Motor neuron (in vitro differentiated cells): ENCODE measurements at regions not wholly inside any gene's neighbourhood (a gene's known extent, or its start where the extent isn't known, plus 50 kb on each side); places are given as distances from the start of the nearest gene placed in this dataset.
A peak's percentile ranks its signal among the peaks of the same experiment; 100 is the strongest.

ENCODE experiments used
- ATAC-seq, 8 experiments: fragments of 200-7000 bp; cut with Tn5 transposase; replicated peaks in 6 of 8; 2 replicates each; pipeline ENCODE4 v1.8.0; 2021; ENCODE audit warnings: mild to moderate bottlenecking in 8 of 8, moderate library complexity in 8 of 8
- H3K27ac ChIP-seq, 2 donors: fragments of 250-450 bp; sonication (Bioruptor Pico); 2 replicates each; pipeline ENCODE4 v1.9.0; 2021; ENCODE audit warnings: antibody characterized with exemption in 2 of 2, mild to moderate bottlenecking in 2 of 2, moderate library complexity in 1 of 2
- H3K4me1 ChIP-seq, 2 donors: fragments of 250-450 bp; sonication (Bioruptor Pico); replicated peaks in 1 of 2; 2 replicates each; pipeline ENCODE4 v1.6.1; 2021; ENCODE audit warnings: antibody characterized with exemption in 2 of 2, mild to moderate bottlenecking in 2 of 2, moderate library complexity in 1 of 2
- H3K4me3 ChIP-seq, 5 donors: fragments of 250-450 bp; sonication (Bioruptor Pico); 2 replicates each; pipeline ENCODE4 v1.9.0; 2021; ENCODE audit warnings: antibody characterized with exemption in 5 of 5, mild to moderate bottlenecking in 5 of 5, moderate library complexity in 4 of 5
- WGBS, 10 experiments: fragments of 450-650 bp; shearing (Covaris generic); methylation state at CpG; one replicate each; pipeline ENCODE4 v1.0.0; 2022; 5-methylcytosine and 5-hydroxymethylcytosine counted together
- in situ Hi-C, 9 experiments: fragments of 400-800 bp; cut with MboI; loops; one replicate each; pipeline ENCODE4 v1.15.0; 2021; ENCODE audit warnings: low sequenced_read_pairs in 9 of 9, low pct_unique_long_range_greater_than_20kb in 2 of 9; ENCODE audit not compliant: unreplicated experiment in 9 of 9

DNA sequence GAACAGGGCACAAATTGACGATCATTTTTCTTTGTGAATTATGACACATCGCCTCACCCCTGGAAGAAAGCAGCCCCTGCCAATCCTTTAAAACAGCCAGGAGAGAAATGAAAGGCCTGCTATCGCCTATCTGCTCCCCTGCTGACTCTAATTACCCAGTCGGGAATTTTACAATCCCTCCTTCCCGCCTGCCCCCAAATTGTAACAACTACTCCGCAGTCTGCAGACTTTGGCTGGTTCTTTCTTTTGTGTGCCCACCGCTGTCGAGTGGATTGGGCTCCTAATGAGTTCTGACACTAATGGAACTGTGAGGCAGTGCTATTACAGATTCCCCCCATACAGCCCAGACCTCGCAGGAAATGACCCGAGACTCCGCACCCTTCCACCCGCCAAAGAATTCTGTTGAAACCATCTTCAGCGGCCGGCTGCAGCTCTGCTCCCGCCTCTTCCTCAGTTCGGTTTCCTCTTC is 281.2 kb upstream of the PARD3B start:
- Histone ChIP-seq H3K4me1 (peaks cover 58 to 63% of the 10 kb centered on the region in 2 donors), H3K27ac (no peak overlapping the region), H3K4me3 (no peak overlapping the region)
- in situ Hi-C loops: loop anchor here in 1 of 9 experiments (25.0 kb wide), 1 partner anchor 1423 kb away; the partner anchor contains the start of gene NRP2
- peak in 1 of 8 experiments; percentile 7 for ATAC-seq
- WGBS, 10 experiments: 18 to 67% (median 47%) methylated on average over 1 to 8 of the region's 16 CpGs; no CpG with 5 or more reads in 3 of the 10 experiments

- no peak overlapping the region for H3K27ac ChIP-seq
- H3K4me3 ChIP-seq: no peak overlapping the region
- peak in 2 of 8 experiments; percentile 20 to 26 for ATAC-seq
- in situ Hi-C loops: loop anchor here in 1 of 9 experiments (25.0 kb wide), 1 partner anchor 1423 kb away; the partner anchor contains the start of gene NRP2
- peaks cover 54 to 59% of the 10 kb centered on the region in 2 donors for H3K4me1 ChIP-seq
- 41 to 80% (median 54%) methylated on average over 1 to 4 of the region's 5 CpGs; no CpG with 5 or more reads in 1 of the 10 experiments for WGBS, 10 experiments
Measured at GRCh38 chr2:204264621-204265140, 280.6 kb upstream of the PARD3B start.

- Histone ChIP-seq H3K4me3 (no peak overlapping the region), H3K4me1 (peaks cover 43 to 49% of the 10 kb centered on the region in 2 donors), H3K27ac (no peak overlapping the region)
- in situ Hi-C loops: loop anchor here in 1 of 9 experiments (25.0 kb wide), 1 partner anchor 1422 kb away; the partner anchor contains the start of gene NRP2
- WGBS, 10 experiments: 17 to 100% (median 45%) methylated on average over 1 to 6 of the region's 7 CpGs
- peak in 5 of 8 experiments; percentile 83 to 94 (median 90) for ATAC-seq
Measured at GRCh38 chr2:204265681-204266181, 279.5 kb upstream of the PARD3B start.

DNA sequence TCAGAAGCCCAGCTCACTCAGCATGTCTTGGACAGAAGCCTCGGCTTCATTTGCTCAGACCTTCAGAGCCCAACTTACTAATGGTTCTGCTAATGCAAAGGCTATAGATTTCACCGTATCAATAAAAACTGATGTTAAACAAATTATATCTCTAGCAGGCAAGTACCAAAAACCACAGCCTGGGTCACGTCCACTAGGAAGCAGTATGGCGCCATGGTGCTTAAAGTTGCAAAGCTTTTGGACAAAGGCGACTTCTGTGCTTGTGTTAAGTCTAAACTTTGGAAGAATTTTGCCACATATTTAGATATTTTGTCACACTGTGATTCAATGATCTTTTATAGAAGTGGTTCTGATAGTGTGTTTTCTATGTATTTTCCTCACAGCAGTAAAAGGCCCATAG is 276.8 kb upstream of the PARD3B start:
- WGBS, 10 experiments: 70 to 100% (median 95%) methylated on average over 1 to 5 of the region's 5 CpGs; no CpG with 5 or more reads in 1 of the 10 experiments
- H3K4me3 ChIP-seq: no peak overlapping the region
- ATAC-seq: no peak
- peaks cover 31 to 36% of the 10 kb centered on the region in 2 donors for H3K4me1 ChIP-seq
- in situ Hi-C loops: loop anchor here in 1 of 9 experiments (25.0 kb wide), 1 partner anchor 1419 kb away; the partner anchor contains the start of gene NRP2
- no peak overlapping the region for H3K27ac ChIP-seq

DNA sequence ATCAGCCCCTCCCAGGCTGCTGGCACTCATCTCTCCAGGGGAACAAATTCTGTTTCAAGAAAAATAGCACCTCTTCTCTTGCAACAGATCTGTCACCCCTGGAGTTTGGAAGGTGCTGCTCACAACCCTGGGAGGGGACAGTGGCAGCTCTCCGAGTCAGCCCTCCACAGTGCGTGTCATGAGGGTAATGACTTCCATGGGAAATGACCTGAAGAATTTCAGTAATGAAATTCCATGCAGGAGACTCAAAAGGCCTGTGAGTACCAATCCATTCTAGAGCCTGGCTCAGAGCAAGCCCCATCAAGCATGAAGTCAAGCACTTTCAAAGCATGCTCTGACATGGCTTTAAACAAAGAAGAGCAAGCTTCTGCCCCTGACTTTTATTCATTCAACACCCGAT is 276.3 kb upstream of the PARD3B start:
- in situ Hi-C loops: loop anchor here in 1 of 9 experiments (25.0 kb wide), 1 partner anchor 1418 kb away; the partner anchor contains the start of gene NRP2
- Histone ChIP-seq H3K27ac (no peak overlapping the region), H3K4me3 (no peak overlapping the region), H3K4me1 (peaks cover 28 to 35% of the 10 kb centered on the region in 2 donors)
- WGBS, 10 experiments: 50 to 100% (median 78%) methylated on average over 1 to 3 of the region's 3 CpGs; no CpG with 5 or more reads in 3 of the 10 experiments
- no peak for ATAC-seq

DNA sequence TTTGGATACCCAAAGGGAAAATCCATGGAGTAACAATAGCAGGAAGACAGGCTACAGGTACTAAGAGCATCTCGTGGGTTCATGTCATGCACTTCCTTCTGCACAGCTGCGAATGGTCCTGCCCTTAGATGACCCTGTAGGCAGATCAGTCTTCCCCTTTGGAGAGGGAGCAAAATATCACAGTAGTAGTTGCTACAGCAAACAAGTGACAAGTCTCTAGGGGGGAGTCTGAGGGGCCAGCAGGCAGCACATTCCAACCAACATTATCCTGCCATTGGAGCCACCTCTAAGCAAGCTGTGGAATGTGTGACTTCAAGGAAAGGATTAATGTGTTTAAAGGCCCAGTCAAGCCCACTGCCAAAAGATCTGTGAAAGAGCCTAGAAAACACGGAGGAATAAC is 273.2 kb upstream of the PARD3B start:
- no peak overlapping the region for H3K27ac ChIP-seq
- in situ Hi-C loops: loop anchor here in 1 of 9 experiments (25.0 kb wide), 1 partner anchor 1415 kb away; the partner anchor contains the start of gene NRP2
- H3K4me1 ChIP-seq: peaks cover 6 to 11% of the 10 kb centered on the region in 2 donors
- peak in 4 of 8 experiments; percentile 14 to 40 (median 32) for ATAC-seq
- WGBS, 10 experiments: 0 to 81% (median 58%) methylated on average over 1 to 3 of the region's 3 CpGs; no CpG with 5 or more reads in 2 of the 10 experiments
- H3K4me3 ChIP-seq: no peak overlapping the region

DNA sequence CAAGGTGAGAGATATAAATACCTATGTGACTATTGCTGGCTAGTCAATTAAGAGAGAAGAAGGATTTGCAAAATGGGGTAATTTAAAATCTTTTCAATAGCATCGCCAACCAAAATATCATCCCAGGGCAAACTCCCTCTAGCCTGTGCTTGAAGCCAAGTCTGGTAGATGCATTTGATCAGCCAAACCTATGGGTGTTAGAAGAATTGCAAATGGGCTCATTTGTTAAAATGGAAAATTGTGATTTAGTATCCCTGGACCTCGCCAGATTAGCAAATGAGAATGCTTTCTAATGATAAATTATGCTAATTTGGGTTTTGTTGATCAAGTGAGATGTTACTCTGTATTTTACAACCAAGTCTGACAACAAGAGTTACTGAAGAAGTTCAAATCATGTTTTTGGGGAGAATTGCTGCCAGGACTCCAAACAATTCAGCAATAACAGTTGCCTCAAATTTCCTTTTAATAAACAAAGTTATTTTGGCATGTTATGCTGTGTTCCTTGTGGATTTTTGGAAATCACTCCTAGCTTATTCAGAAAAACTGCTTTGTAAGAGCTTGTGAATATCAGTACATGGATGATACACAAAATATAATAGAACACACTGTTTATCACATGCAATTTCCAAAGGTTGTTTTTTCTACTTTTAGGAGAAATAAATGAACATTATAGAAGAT is 272.5 kb upstream of the PARD3B start:
- in situ Hi-C loops: loop anchor here in 1 of 9 experiments (25.0 kb wide), 1 partner anchor 1415 kb away; the partner anchor contains the start of gene NRP2
- no peak overlapping the region for H3K27ac ChIP-seq
- peak in 3 of 8 experiments; percentile 55 to 93 (median 84) for ATAC-seq
- no peak overlapping the region for H3K4me3 ChIP-seq
- WGBS, 10 experiments: 0 to 83% (median 21%) methylated on average over 1 to 2 of the region's 2 CpGs; no CpG with 5 or more reads in 2 of the 10 experiments
- H3K4me1 ChIP-seq: peaks cover 6 to 8% of the 10 kb centered on the region in 2 donors

- H3K4me1 ChIP-seq: peaks cover 6 to 8% of the 10 kb centered on the region in 2 donors
- no peak overlapping the region for H3K4me3 ChIP-seq
- no peak overlapping the region for H3K27ac ChIP-seq
- WGBS, 10 experiments: 76 to 100% (median 100%) methylated on average over 2 of the region's 2 CpGs; no CpG with 5 or more reads in 3 of the 10 experiments
- ATAC-seq: no peak
- in situ Hi-C loops: loop anchor here in 1 of 9 experiments (25.0 kb wide), 1 partner anchor 1413 kb away; the partner anchor contains the start of gene NRP2
Measured at GRCh38 chr2:204274429-204274828, 270.8 kb upstream of the PARD3B start.

- Histone ChIP-seq H3K27ac (no peak overlapping the region), H3K4me3 (no peak overlapping the region), H3K4me1 (peaks cover 6 to 9% of the 10 kb centered on the region in 2 donors)
- in situ Hi-C loops: loop anchor here in 1 of 9 experiments (25.0 kb wide), 1 partner anchor 1412 kb away; the partner anchor contains the start of gene NRP2
- 17 to 75% (median 54%) methylated on average over 1 to 2 of the region's 2 CpGs; no CpG with 5 or more reads in 6 of the 10 experiments for WGBS, 10 experiments
- no peak for ATAC-seq
Measured at GRCh38 chr2:204274991-204275390, 270.3 kb upstream of the PARD3B start.

GRCh38 chr2:204277226-204277625 is 268.0 kb upstream of the PARD3B start:
- no peak for ATAC-seq

GRCh38 chr2:204278454-204278853 is 266.8 kb upstream of the PARD3B start:
- ATAC-seq: no peak

More at GRCh38 chr2:204277226-204277625, 268.0 kb upstream of the PARD3B start:
- Histone ChIP-seq H3K4me3 (no peak overlapping the region), H3K4me1 (peaks cover 10 to 19% of the 10 kb centered on the region in 2 donors), H3K27ac (no peak overlapping the region)
- in situ Hi-C loops: no loop called here

GRCh38 chr2:204279819-204280218 is 265.5 kb upstream of the PARD3B start:
- peak in 5 of 8 experiments; percentile 22 to 75 (median 65) for ATAC-seq
- H3K4me3 ChIP-seq: no peak overlapping the region
- H3K4me1 ChIP-seq: peaks cover 3 to 14% of the 10 kb centered on the region in 2 donors
- no peak overlapping the region for H3K27ac ChIP-seq
- in situ Hi-C loops: no loop called here
- WGBS, 10 experiments: 0 to 100% (median 78%) methylated on average over 1 of the region's 1 CpG; no CpG with 5 or more reads in 2 of the 10 experiments

More at GRCh38 chr2:204278454-204278853, 266.8 kb upstream of the PARD3B start:
- Histone ChIP-seq H3K4me3 (no peak overlapping the region), H3K4me1 (peaks cover 10 to 22% of the 10 kb centered on the region in 2 donors), H3K27ac (no peak overlapping the region)
- in situ Hi-C loops: no loop called here
- WGBS, 10 experiments: 0 to 100% (median 57%) methylated on average over 1 of the region's 1 CpG; no CpG with 5 or more reads in 4 of the 10 experiments
